GM12878 (cell line): ENCODE measurements at regions not wholly inside any gene's neighbourhood (a gene's known extent, or its start where the extent isn't known, plus 50 kb on each side); places are given as distances from the start of the nearest gene placed in this dataset.

Experiments
- ATAC-seq: fragments of 200-7000 bp; cut with Tn5 transposase; 3 replicates; pipeline ENCODE4 v1.9.1; 2020; ENCODE audit warnings: mild to moderate bottlenecking, moderate library complexity
- BruUV-seq: library from RNA; stranded (reverse); fragments of 400-500 nt; replicated peaks from 2 replicates; lab custom pipeline; 2021; lab: Mats Ljungman, UMichigan
- CTCF ChIA-PET: fragments of 300-600 bp; sonication (Branson Sonifier 250); formaldehyde crosslinking; extraction: SDS; loops from one replicate; lab custom pipeline; 2021; ENCODE audit warnings: inconsistent platforms; lab: Yijun Ruan, JAX
- POLR2A ChIA-PET: fragments of 350-600 bp; formaldehyde crosslinking; extraction: SDS; loops from one replicate; lab custom pipeline; 2021; ENCODE audit warnings: inconsistent platforms; lab: Charles Lee
- RAD21 ChIA-PET: fragments of 300-600 bp; sonication (Branson Sonifier 250); formaldehyde crosslinking; loops from one replicate; lab custom pipeline; 2023; ENCODE audit warnings: antibody characterized with exemption; ENCODE audit not compliant: unreplicated experiment; lab: Charles Lee
- SMC1A ChIA-PET: fragments of 300-600 bp; sonication (Branson Sonifier 250); formaldehyde crosslinking; loops from one replicate; lab custom pipeline; 2023; ENCODE audit not compliant: unreplicated experiment, uncharacterized antibody; lab: Charles Lee
- DNase-seq: peaks from one replicate; pipeline ENCODE4 v3.0.0-alpha.2; 2011; ENCODE audit warnings: low read depth, low spot score
- FAIRE-seq: peaks from 3 replicates; lab custom pipeline; 2011; peaks lifted over from hg19 to GRCh38; lab: Jason Lieb, UNC
- H2AFZ ChIP-seq: 2 replicates; pipeline ENCODE4 v1.6.0; 2011; ENCODE audit warnings: low read depth, low read length, control low read depth; ENCODE audit not compliant: control insufficient read depth
- H3K27ac ChIP-seq: 2 replicates; pipeline ENCODE4 v1.5.1; 2011; ENCODE audit warnings: control low read depth; ENCODE audit not compliant: control insufficient read depth, insufficient read depth
- H3K27me3 ChIP-seq, 2 experiments: replicated peaks in 1 of 2; 2 replicates each; pipeline versions ENCODE4 v1.6.0 to v1.6.1; 2011; ENCODE audit warnings: low read length in 1 of 2; ENCODE audit not compliant: control insufficient read depth in 2 of 2, insufficient read depth in 2 of 2
- H3K36me3 ChIP-seq, 2 experiments: 2 replicates each; pipeline ENCODE4 v1.5.1; 2011; ENCODE audit warnings: low read length in 1 of 2; ENCODE audit not compliant: control insufficient read depth in 2 of 2, insufficient read depth in 2 of 2
- H3K4me1 ChIP-seq: 2 replicates; pipeline ENCODE4 v1.6.1; 2011; ENCODE audit warnings: mild to moderate bottlenecking, low read length, moderate library complexity, mixed read lengths; ENCODE audit not compliant: control insufficient read depth, insufficient read depth
- H3K4me2 ChIP-seq: 2 replicates; pipeline ENCODE4 v1.6.0; 2011; ENCODE audit warnings: control low read depth; ENCODE audit not compliant: control insufficient read depth, insufficient read depth
- H3K4me3 ChIP-seq: fragments of 200-600 bp; sonication (generic); 2 replicates; pipeline ENCODE4 v1.5.1; 2016
- H3K79me2 ChIP-seq: 2 replicates; pipeline ENCODE4 v1.6.0; 2011; ENCODE audit warnings: low read length; ENCODE audit not compliant: control insufficient read depth, insufficient read depth
- H3K9ac ChIP-seq: 2 replicates; pipeline ENCODE4 v1.8.0; 2011; ENCODE audit warnings: low read length, control low read depth, mixed read lengths; ENCODE audit not compliant: control insufficient read depth, insufficient read depth
- H3K9me3 ChIP-seq: replicated peaks from 3 replicates; pipeline ENCODE4 v1.5.1; 2011; ENCODE audit warnings: mild to moderate bottlenecking, low read length; ENCODE audit not compliant: control insufficient read depth, insufficient read depth
- H4K20me1 ChIP-seq: 2 replicates; pipeline ENCODE4 v1.6.0; 2011; ENCODE audit not compliant: control insufficient read depth, insufficient read depth
- CBFB ChIP-seq: IDR thresholded peaks from 2 replicates; pipeline ENCODE4 v1.6.1; 2016; ENCODE audit warnings: antibody characterized with exemption, low read depth
- CTCF ChIP-seq, 3 experiments: IDR thresholded peaks in 2 of 3; conservative IDR thresholded peaks in 1 of 3; 2 replicates each; pipeline ENCODE4 v1.5.1; 2011; ENCODE audit warnings: low read depth in 3 of 3, low read length in 3 of 3, mild to moderate bottlenecking in 3 of 3, control low read depth in 2 of 3, moderate library complexity in 2 of 3, inconsistent platforms in 1 of 3, mixed read lengths in 1 of 3; ENCODE audit not compliant: control insufficient read depth in 2 of 3, insufficient read depth in 1 of 3; ENCODE audit errors: extremely low read depth in 1 of 3
- RAD21 ChIP-seq: IDR thresholded peaks from 2 replicates; pipeline ENCODE4 v1.6.1; 2011; ENCODE audit warnings: mild to moderate bottlenecking, low read depth, low read length, moderate library complexity; ENCODE audit not compliant: insufficient read depth
- SMC3 ChIP-seq: IDR thresholded peaks from 2 replicates; pipeline ENCODE4 v1.6.1; 2011; ENCODE audit warnings: low read length, improper control_type of control experiment, borderline replicate concordance
- WGBS: methylation state at CpG from one replicate; pipeline ENCODE4 v1.1.6; 2016; ENCODE audit warnings: low lambda C conversion rate; ENCODE audit not compliant: insufficient replicate concordance, insufficient coverage; ENCODE audit errors: missing lambda C conversion rate; 5-methylcytosine and 5-hydroxymethylcytosine counted together
- in situ Hi-C: fragments of 300-500 bp; cut with MboI; formaldehyde crosslinking; loops from 9 replicates; pipeline ENCODE4 v1.14.3; 2018; ENCODE audit warnings: mixed read lengths
- intact Hi-C: fragments of 100-400 bp; cut with micrococcal nuclease; formaldehyde crosslinking; loops from one replicate; pipeline ENCODE4 v1.14.2; 2022; ENCODE audit not compliant: unreplicated experiment

- intact Hi-C loops, result loop anchor here (2.0 kb wide), 1 partner anchor 38 kb away; no protein-coding TSS in a partner anchor
- no peaks in the 10 kb centered on the region for H4K20me1 ChIP-seq
- in situ Hi-C loops, result no loop called here
- POLR2A ChIA-PET, result no interaction called here
- FAIRE-seq, result no peak
- DNase-seq, result no peak
- ATAC-seq, result peak; percentile 77
- no peak overlapping the region for H3K4me2 ChIP-seq
- H3K9ac ChIP-seq, result no peak overlapping the region
- BruUV-seq, result no TSS peak
- CTCF ChIA-PET, result interaction anchor here (0.9 to 4.4 kb wide), 11 partner anchors 10 to 936 kb away, joined by 3 to 36 read pairs (median 3); no protein-coding TSS in a partner anchor
- SMC1A ChIA-PET, result interaction anchor here (0.5 to 2.3 kb wide), 8 partner anchors 10 to 912 kb away, joined by 3 to 13 read pairs (median 4); no protein-coding TSS in a partner anchor
- no peak overlapping the region for H2AFZ ChIP-seq
- H3K4me3 ChIP-seq, result no peak overlapping the region
- TF ChIP-seq RAD21 (peak; percentile 45; the same call in 1 of the 2 replicates), CTCF (IDR thresholded peaks at IDR 0.05 in 2 of 3, conservative IDR thresholded peaks at IDR 0.05 in 1 of 3; ENCODE audit: control insufficient read depth in 2 of 3, extremely low read depth in 1 of 3, insufficient read depth in 1 of 3, low read depth in 3 of 3, low read length in 3 of 3) (peak; percentile 20 to 34 (median 20); a peak in 2 of 6 replicates), CBFB (no peak), SMC3 (peak; percentile 38; the same call in 1 of the 2 replicates)
- H3K36me3 ChIP-seq, result no peaks in the 10 kb centered on the region
- no peaks in the 10 kb centered on the region for H3K9me3 ChIP-seq
- RAD21 ChIA-PET, result interaction anchor here (0.9 to 2.3 kb wide), 4 partner anchors 13 to 839 kb away, joined by 3 to 13 read pairs (median 4); no protein-coding TSS in a partner anchor
- no peaks in the 10 kb centered on the region for H3K27me3 ChIP-seq
- 4% methylated on average over 3 of the region's 3 CpGs for WGBS
- no peaks in the 10 kb centered on the region for H3K4me1 ChIP-seq
- H3K79me2 ChIP-seq, result no peaks in the 10 kb centered on the region
- no peak overlapping the region for H3K27ac ChIP-seq
Observed at GRCh38 chr3:22922317-22922716, 280.8 kb upstream of the UBE2E2 start.
